ENCODE measurements at regions not wholly inside any gene's neighbourhood (a gene's known extent, or its start where the extent isn't known, plus 50 kb on each side); places are given as distances from the start of the nearest gene placed in this dataset.

- no peak for TF ChIP-seq CTCF (IDR thresholded peaks at IDR 0.05; ENCODE audit: control extremely low read depth, extremely low read depth)
- no peak overlapping the region for H3K9ac ChIP-seq (ENCODE audit: insufficient read depth in 1 of 2, low read length in 2 of 2)
- no peak for DNase-seq
- no peaks in the 10 kb centered on the region for H3K36me3 ChIP-seq (ENCODE audit: control insufficient read depth in 4 of 4, insufficient read depth in 4 of 4, low read length in 4 of 4)
- no peaks in the 10 kb centered on the region for H3K9me3 ChIP-seq (ENCODE audit: control insufficient read depth in 4 of 4, insufficient read depth in 3 of 4, low read length in 3 of 4)
- 19 to 31% methylated on average over 1 of the region's 1 CpG for WGBS, 2 donors
- no peak for ATAC-seq (ENCODE audit: insufficient read depth, low FRiP score)
- no peaks in the 10 kb centered on the region for H3K4me1 ChIP-seq (ENCODE audit: control insufficient read depth in 5 of 5, insufficient read depth in 5 of 5, low read length in 5 of 5)
- H3K27ac ChIP-seq (ENCODE audit: low read depth in 1 of 2, low read length in 1 of 2) = no peak overlapping the region
- H3K27me3 ChIP-seq (ENCODE audit: control insufficient read depth in 3 of 3, insufficient read depth in 3 of 3, low read length in 2 of 3) = no peaks in the 10 kb centered on the region
- no peak overlapping the region for H3K4me3 ChIP-seq
Measured at GRCh38 chr14:81936902-81937301, 403.2 kb upstream of the SEL1L start.

- no peak for TF ChIP-seq CTCF (IDR thresholded peaks at IDR 0.05; ENCODE audit: control extremely low read depth, extremely low read depth)
- Histone ChIP-seq H3K9me3 (ENCODE audit: control insufficient read depth in 4 of 4, insufficient read depth in 3 of 4, low read length in 3 of 4) (no peaks in the 10 kb centered on the region), H3K36me3 (ENCODE audit: control insufficient read depth in 4 of 4, insufficient read depth in 4 of 4, low read length in 4 of 4) (no peaks in the 10 kb centered on the region), H3K27me3 (ENCODE audit: control insufficient read depth in 3 of 3, insufficient read depth in 3 of 3, low read length in 2 of 3) (no peaks in the 10 kb centered on the region), H3K4me1 (ENCODE audit: control insufficient read depth in 5 of 5, insufficient read depth in 5 of 5, low read length in 5 of 5) (no peaks in the 10 kb centered on the region), H3K4me3 (no peak overlapping the region), H3K27ac (ENCODE audit: low read depth in 1 of 2, low read length in 1 of 2) (no peak overlapping the region), H3K9ac (ENCODE audit: insufficient read depth in 1 of 2, low read length in 2 of 2) (no peak overlapping the region)
- ATAC-seq (ENCODE audit: insufficient read depth, low FRiP score) (no peak), DNase-seq (no peak)
- WGBS, 2 donors = 53 to 66% methylated on average over 3 of the region's 3 CpGs
Measured at GRCh38 chr14:81938341-81938740, 404.7 kb upstream of the SEL1L start.

- H3K36me3 ChIP-seq (ENCODE audit: control insufficient read depth in 4 of 4, insufficient read depth in 4 of 4, low read length in 4 of 4) = no peaks in the 10 kb centered on the region
- no peak for TF ChIP-seq CTCF (IDR thresholded peaks at IDR 0.05; ENCODE audit: control extremely low read depth, extremely low read depth)
- no peak overlapping the region for H3K9ac ChIP-seq (ENCODE audit: insufficient read depth in 1 of 2, low read length in 2 of 2)
- H3K27ac ChIP-seq (ENCODE audit: low read depth in 1 of 2, low read length in 1 of 2) = no peak overlapping the region
- H3K4me1 ChIP-seq (ENCODE audit: control insufficient read depth in 5 of 5, insufficient read depth in 5 of 5, low read length in 5 of 5) = no peaks in the 10 kb centered on the region
- 49 to 54% methylated on average over 1 of the region's 1 CpG for WGBS, 2 donors
- ATAC-seq (ENCODE audit: insufficient read depth, low FRiP score) = no peak
- no peaks in the 10 kb centered on the region for H3K9me3 ChIP-seq (ENCODE audit: control insufficient read depth in 4 of 4, insufficient read depth in 3 of 4, low read length in 3 of 4)
- no peak for DNase-seq
- no peaks in the 10 kb centered on the region for H3K27me3 ChIP-seq (ENCODE audit: control insufficient read depth in 3 of 3, insufficient read depth in 3 of 3, low read length in 2 of 3)
- no peak overlapping the region for H3K4me3 ChIP-seq
Measured at GRCh38 chr14:81940651-81941050, 407.0 kb upstream of the SEL1L start.

- no peak for ATAC-seq (ENCODE audit: insufficient read depth, low FRiP score)
- Histone ChIP-seq H3K9ac (ENCODE audit: insufficient read depth in 1 of 2, low read length in 2 of 2) (no peak overlapping the region), H3K4me1 (ENCODE audit: control insufficient read depth in 5 of 5, insufficient read depth in 5 of 5, low read length in 5 of 5) (no peaks in the 10 kb centered on the region), H3K9me3 (ENCODE audit: control insufficient read depth in 4 of 4, insufficient read depth in 3 of 4, low read length in 3 of 4) (no peaks in the 10 kb centered on the region), H3K27me3 (ENCODE audit: control insufficient read depth in 3 of 3, insufficient read depth in 3 of 3, low read length in 2 of 3) (no peaks in the 10 kb centered on the region), H3K27ac (ENCODE audit: low read depth in 1 of 2, low read length in 1 of 2) (no peak overlapping the region), H3K36me3 (ENCODE audit: control insufficient read depth in 4 of 4, insufficient read depth in 4 of 4, low read length in 4 of 4) (no peaks in the 10 kb centered on the region), H3K4me3 (no peak overlapping the region)
- DNase-seq = no peak
- no peak for TF ChIP-seq CTCF (IDR thresholded peaks at IDR 0.05; ENCODE audit: control extremely low read depth, extremely low read depth)
Measured at GRCh38 chr14:81942071-81942470, 408.4 kb upstream of the SEL1L start.
